ENCODE measurements at regions not wholly inside any gene's neighbourhood (a gene's known extent, or its start where the extent isn't known, plus 50 kb on each side); places are given as distances from the start of the nearest gene placed in this dataset.
"Not testable (repeated sequence)": the region's sequence is repeated elsewhere in the genome, so short reads cannot be mapped to it uniquely, and the experiment has no call there.

GRCh38 chr5:63894690-63895089, 67.6 kb downstream of the HTR1A start:
- no peak for DNase-seq

- DNase-seq: no peak
Observed at GRCh38 chr5:63878788-63879187, 83.5 kb downstream of the HTR1A start.

GRCh38 chr5:63877961-63878360, 84.3 kb downstream of the HTR1A start:
- no peak for DNase-seq

- DNase-seq: no peak
Observed at GRCh38 chr5:63860379-63860778, 101.9 kb downstream of the HTR1A start.

GRCh38 chr5:63854076-63854475, 108.2 kb downstream of the HTR1A start:
- no peak for DNase-seq

GRCh38 chr5:63843190-63843589, 119.1 kb downstream of the HTR1A start:
- DNase-seq: no peak

DNA sequence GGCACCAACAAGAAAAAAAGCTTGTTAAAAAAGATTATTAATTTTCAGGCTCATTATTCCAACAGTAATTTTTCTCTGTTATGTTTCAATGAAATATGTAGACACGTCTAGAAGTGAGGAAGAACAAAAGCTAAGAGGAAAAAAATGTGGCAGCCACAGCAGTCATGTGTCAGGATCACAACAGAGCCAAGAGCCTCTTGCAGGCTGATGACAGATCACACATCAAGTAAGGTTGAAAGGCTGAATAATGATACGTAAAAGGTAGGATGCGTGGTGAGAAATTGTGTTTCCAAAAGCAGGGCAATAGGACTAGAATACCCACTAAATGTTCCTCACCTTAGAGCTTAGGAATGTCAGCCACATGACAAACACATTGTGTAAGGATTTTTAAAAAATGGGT, 124.8 kb downstream of the HTR1A start:
- DNase-seq: no peak

DNA sequence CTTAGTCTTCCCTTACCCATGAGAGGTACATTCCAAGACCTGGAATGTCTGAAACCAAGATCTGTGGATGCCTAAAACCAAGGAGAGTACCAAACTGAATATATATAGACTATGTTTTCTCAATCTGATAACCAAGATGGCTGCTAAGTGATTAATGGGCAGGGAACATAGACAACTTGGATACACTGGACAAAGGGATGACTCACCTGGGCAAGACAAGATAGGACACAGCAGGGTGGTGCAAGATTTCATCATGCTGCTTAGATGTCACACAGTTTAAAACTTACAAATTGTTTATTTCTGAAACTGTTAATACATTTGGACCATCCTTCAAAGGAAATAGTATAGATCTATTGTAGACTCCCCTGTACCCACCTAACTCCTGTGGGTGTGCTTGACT, 130.9 kb downstream of the HTR1A start:
- DNase-seq: no peak

- DNase-seq: no peak
Observed at GRCh38 chr5:63825984-63826383, 136.3 kb downstream of the HTR1A start.

DNA sequence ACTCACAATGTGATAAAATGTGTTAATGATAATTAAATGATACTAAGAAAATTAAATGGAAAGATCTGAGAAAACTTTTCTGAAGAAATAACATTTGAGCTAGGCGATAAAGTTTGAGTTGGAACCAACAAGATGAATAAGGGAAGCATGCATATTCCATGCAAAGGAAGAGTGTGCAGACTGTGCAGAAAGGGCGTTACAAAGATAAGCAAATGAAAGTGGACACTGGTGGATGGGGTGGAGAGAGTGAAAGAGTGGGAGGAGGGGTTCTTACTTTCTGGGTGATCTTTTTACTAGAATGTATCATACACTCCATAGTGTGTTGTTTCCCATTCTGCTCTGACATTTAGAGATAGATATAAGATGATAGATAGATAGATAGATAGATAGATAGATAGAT, 138.7 kb downstream of the HTR1A start:
- DNase-seq: no peak

DNA sequence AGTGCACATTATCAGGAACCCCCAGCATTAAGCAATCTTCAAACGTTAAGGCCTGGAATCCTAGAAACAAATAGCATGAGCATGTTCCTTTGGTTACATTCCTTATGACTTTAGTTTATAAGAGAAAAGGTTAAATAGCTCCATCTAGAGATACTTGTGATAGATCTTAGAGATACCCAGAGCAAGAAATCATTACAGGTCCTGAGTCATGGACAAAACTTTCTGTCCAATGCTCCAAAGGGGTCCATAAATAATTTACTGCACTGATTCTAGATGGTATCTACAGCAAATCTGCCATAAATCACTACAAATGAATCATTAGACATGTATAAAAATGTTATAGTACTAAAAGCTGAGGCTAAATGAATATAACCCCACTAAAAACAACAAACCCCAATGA, 139.6 kb downstream of the HTR1A start:
- no peak for DNase-seq

GRCh38 chr5:63820577-63820976, 141.7 kb downstream of the HTR1A start:
- no peak for DNase-seq

DNA sequence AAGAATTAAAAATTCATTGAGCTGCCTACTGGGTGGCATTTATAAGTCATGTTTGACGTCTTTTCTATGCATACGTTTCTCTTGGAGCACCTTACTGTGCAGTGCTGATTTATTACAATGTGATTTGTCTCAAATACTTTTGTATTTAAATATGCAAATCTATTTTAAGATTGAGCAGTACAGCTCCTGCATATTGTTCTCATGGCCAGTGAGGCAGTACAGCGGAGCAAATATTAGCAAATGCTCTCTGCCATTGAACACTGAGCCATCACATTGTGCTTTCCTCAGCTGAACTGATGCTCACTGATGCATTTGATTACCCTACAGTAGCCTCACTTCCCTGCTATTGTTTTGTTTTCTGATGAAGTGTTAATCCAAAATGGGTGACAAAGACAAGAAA, 149.6 kb downstream of the HTR1A start:
- DNase-seq: no peak

- DNase-seq: no peak
Observed at GRCh38 chr5:63811961-63812360, 150.3 kb downstream of the HTR1A start.

DNA sequence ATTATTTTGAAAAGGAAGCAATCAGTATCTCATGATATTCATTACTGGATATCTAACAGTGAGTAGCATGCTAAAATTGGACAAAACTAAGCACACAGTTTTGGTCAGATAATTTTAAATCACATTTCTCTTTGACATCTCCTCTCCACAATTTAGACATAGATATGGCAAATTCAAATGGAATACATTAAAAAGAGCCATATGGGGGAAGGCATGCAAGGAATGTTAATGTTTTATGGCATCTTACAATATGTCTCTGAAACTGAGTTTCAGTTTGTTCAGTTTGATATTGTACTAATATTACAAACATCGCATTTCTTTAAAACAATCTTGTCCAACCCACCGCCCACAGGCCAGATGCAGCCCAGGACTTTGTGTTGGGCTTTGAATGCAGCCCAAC, 151.0 kb downstream of the HTR1A start:
- no peak for DNase-seq

DNA sequence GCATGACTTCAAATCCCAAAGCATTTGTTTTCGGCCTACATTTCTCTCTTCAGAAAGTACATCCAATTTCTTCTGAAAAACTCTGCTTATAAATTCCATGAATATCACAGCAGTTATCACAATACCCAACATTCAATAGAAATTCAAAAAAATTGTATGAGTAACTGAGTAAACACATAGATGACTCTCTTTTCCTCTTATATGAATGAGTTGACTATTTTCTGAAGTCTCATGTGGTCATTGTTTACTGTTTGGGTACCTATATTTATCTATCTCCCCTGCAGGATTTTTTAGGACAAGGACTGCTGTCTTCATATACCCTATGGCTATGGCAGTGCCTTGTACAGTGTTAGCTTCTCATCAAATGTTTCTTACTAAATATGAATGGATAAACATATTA, 157.1 kb downstream of the HTR1A start:
- DNase-seq: no peak

DNA sequence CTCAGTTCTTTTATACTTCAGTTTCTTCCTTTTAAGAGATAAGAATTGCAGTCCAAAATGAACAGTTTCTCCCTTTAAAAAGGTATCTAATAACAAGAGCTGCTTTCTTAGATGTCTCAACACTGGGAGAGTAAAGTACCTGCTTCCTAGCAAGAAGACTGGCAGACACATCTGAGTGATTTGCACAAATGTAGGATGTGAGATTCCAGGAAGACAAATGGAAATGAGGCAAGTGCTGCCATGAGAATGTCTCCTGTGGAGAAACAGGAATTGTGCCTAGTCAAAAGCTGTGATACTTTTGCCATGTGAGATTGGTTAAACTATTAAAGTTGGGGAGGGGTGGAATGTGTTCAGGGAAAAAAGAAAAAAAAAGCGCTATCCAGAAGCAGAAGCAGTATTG, 159.1 kb downstream of the HTR1A start:
- DNase-seq: no peak

- no peak for DNase-seq
Observed at GRCh38 chr5:63794979-63795378, 167.3 kb downstream of the HTR1A start.

DNA sequence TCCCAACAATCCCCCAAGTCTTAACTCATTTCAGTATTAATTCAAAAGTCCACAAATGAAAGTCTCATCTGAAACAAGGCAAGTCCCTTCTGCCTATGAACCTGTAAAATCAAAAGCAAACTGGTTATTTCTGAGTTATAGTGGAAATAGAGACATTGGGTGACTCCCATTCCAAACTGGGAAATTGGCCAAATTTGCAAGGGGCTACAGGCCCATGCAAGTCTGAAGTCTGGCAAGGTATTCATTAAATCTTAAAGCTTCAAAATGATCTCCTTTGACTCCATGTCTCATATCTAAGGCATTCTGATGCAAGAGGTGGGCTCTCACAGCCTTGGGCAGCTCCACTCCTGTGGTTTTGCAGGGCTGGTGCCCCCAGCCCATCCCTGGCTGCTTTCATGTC, 167.9 kb downstream of the HTR1A start:
- no peak for DNase-seq

DNA sequence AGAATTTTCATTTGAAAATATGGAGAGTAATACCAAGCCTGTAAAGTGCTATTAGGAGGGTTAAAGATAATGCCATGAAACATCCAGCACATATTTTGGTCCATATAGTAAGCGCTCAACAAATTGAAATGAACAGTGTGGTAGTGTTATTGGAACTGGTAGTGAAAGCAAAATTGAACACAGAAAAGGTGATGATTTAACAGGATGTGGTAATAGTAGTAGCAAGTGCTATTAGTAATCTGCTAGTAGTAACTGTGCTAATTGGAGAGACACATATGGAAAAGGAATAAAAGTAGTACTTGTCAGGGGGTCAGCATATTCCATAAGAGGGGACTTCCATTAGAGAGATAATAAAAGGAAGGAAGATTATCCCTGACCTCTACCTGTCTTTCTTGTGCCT, 187.3 kb downstream of the HTR1A start:
- no peak for DNase-seq

- DNase-seq: no peak
Observed at GRCh38 chr5:63768221-63768620, 194.0 kb downstream of the HTR1A start.

GRCh38 chr5:63760965-63761364, 201.3 kb downstream of the HTR1A start:
- DNase-seq: no peak

DNA sequence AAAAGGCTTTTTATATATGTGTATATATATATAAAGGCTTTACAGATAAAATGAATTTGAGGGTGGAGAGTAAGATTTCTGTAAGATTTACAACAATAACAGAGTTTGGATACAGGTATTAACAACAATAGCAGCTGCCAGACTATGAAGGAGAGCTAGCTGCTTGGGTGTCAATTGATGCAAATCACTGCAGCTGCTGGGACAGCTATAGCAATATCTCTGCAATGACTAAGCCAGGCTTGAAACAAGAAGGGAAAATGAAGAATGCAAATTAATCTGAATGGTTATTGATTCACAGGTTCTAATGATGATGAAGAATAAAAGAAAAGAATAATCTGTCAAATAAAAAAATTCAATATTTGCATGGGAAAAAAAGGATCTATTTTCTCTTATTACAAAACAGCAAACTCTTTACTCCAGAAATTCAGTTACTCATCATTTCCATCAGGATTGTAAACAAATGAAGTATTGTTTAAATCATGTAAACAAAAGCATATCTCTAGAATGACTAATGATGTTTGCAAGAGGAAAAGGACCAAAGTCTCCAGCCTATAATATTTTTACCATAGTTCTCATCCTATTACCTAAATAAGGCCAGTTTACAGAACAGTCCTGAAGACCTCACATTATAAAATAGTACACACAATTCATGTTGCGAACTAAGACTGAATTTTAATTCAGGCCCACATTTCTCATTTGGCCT, 219.0 kb downstream of the HTR1A start:
- DNase-seq: no peak

- not testable (repeated sequence) for DNase-seq
Observed at GRCh38 chr5:63732880-63733279, 229.4 kb downstream of the HTR1A start.

- DNase-seq: no peak
Observed at GRCh38 chr5:63727583-63727982, 234.7 kb downstream of the HTR1A start.

- no peak for DNase-seq
Observed at GRCh38 chr5:63726496-63726895, 235.7 kb downstream of the HTR1A start.

All from stimulated activated CD4-positive, alpha-beta T cell treated with anti-CD3 and anti-CD28 coated beads, Interleukin-4, amount 100 ng/mL, for 1 hour (primary cell).